Thyroid gland (tissue), 4 donors: ENCODE measurements at regions not wholly inside any gene's neighbourhood (a gene's known extent, or its start where the extent isn't known, plus 50 kb on each side); places are given as distances from the start of the nearest gene placed in this dataset.

ENCODE experiments used
- DNase-seq, 2 donors: peaks; one replicate each; pipeline ENCODE4 v3.0.0-alpha.2; 2019
- H3K27ac ChIP-seq, 3 donors: fragments of 200-600 bp; sonication (generic); 1 replicate in 2 of 3; 2 replicates in 1 of 3; pipeline ENCODE4 v1.5.1; 2016 to 2019; ENCODE audit warnings: mild to moderate bottlenecking in 1 of 3, moderate library complexity in 1 of 3
- H3K27me3 ChIP-seq: fragments of 200-600 bp; sonication (generic); one replicate; pipeline ENCODE4 v1.5.1; 2019
- H3K36me3 ChIP-seq, 2 donors: fragments of 200-600 bp; sonication (generic); one replicate each; pipeline ENCODE4 v1.5.1; 2016 to 2019
- H3K4me1 ChIP-seq, 2 donors: fragments of 200-600 bp; sonication (generic); one replicate each; pipeline ENCODE4 v1.5.1; 2017 to 2019
- H3K4me3 ChIP-seq, 3 donors: fragments of 200-600 bp; sonication (generic); replicated peaks in 1 of 3; 1 replicate in 2 of 3; 2 replicates in 1 of 3; pipeline ENCODE4 v1.5.1; 2016; ENCODE audit warnings: mild to moderate bottlenecking in 1 of 3
- H3K9me3 ChIP-seq: fragments of 200-600 bp; sonication (generic); one replicate; pipeline ENCODE4 v1.5.1; 2017
- POLR2A ChIP-seq, 2 donors: fragments of 450-650 bp; IDR thresholded peaks; one replicate each; pipeline ENCODE4 v1.6.1; 2017; ENCODE audit warnings: antibody characterized with exemption in 2 of 2, mild to moderate bottlenecking in 2 of 2, moderate library complexity in 1 of 2
- WGBS, 2 donors: methylation state at CpG; one replicate each; pipeline ENCODE4 v1.1.5; 2017; 5-methylcytosine and 5-hydroxymethylcytosine counted together
- intact Hi-C: fragments of 100-400 bp; cut with DNase I; formaldehyde crosslinking; loops from one replicate; pipeline ENCODE4 v1.15.1; 2023
- TF ChIP-seq, protein P1 (sequence below), 6 experiments: fragments of 200-600 bp in 3 of 6; fragments of 450-650 bp in 3 of 6; sonication (generic) in 3 of 6; IDR thresholded peaks; one replicate each; pipeline ENCODE4 v1.5.1; 2016 to 2019; ENCODE audit warnings: antibody characterized with exemption in 6 of 6, mild to moderate bottlenecking in 2 of 6, inconsistent platforms in 1 of 6, moderate library complexity in 1 of 6

GRCh38 chrX:81348388-81348787 lies 146.5 kb downstream of the SH3BGRL start:
- intact Hi-C loops: no loop called here
- DNase-seq: no peak
- no peaks in the 10 kb centered on the region for H3K36me3 ChIP-seq
- H3K9me3 ChIP-seq: no peaks in the 10 kb centered on the region
- no peaks in the 10 kb centered on the region for H3K27me3 ChIP-seq
- H3K27ac ChIP-seq: no peak overlapping the region
- no peaks in the 10 kb centered on the region for H3K4me1 ChIP-seq
- 88 to 96% methylated on average over 3 of the region's 3 CpGs for WGBS, 2 donors
- TF ChIP-seq, protein P1, sequence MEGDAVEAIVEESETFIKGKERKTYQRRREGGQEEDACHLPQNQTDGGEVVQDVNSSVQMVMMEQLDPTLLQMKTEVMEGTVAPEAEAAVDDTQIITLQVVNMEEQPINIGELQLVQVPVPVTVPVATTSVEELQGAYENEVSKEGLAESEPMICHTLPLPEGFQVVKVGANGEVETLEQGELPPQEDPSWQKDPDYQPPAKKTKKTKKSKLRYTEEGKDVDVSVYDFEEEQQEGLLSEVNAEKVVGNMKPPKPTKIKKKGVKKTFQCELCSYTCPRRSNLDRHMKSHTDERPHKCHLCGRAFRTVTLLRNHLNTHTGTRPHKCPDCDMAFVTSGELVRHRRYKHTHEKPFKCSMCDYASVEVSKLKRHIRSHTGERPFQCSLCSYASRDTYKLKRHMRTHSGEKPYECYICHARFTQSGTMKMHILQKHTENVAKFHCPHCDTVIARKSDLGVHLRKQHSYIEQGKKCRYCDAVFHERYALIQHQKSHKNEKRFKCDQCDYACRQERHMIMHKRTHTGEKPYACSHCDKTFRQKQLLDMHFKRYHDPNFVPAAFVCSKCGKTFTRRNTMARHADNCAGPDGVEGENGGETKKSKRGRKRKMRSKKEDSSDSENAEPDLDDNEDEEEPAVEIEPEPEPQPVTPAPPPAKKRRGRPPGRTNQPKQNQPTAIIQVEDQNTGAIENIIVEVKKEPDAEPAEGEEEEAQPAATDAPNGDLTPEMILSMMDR (IDR thresholded peaks at IDR 0.05): no peak
- no peak for TF ChIP-seq POLR2A (IDR thresholded peaks at IDR 0.05)
- H3K4me3 ChIP-seq: no peak overlapping the region

- Histone ChIP-seq H3K36me3 (no peaks in the 10 kb centered on the region), H3K4me1 (no peaks in the 10 kb centered on the region), H3K9me3 (no peaks in the 10 kb centered on the region), H3K4me3 (no peak overlapping the region), H3K27me3 (no peaks in the 10 kb centered on the region), H3K27ac (no peak overlapping the region)
- TF ChIP-seq, protein P1 (IDR thresholded peaks at IDR 0.05): no peak
- TF ChIP-seq POLR2A (IDR thresholded peaks at IDR 0.05): no peak
- intact Hi-C loops: no loop called here
- 57 to 84% methylated on average over 1 to 4 of the region's 4 CpGs for WGBS, 2 donors
- DNase-seq: no peak
These were observed 153.1 kb downstream of the SH3BGRL start for GRCh38 chrX:81354954-81355353.

GRCh38 chrX:81355436-81355835 lies 153.5 kb downstream of the SH3BGRL start:
- 50 to 55% methylated on average over 4 of the region's 4 CpGs for WGBS, 2 donors

GRCh38 chrX:81367291-81367690 lies 165.4 kb downstream of the SH3BGRL start:
- WGBS, 2 donors: 90 to 94% methylated on average over 3 of the region's 3 CpGs
- no peak for TF ChIP-seq POLR2A (IDR thresholded peaks at IDR 0.05)
- TF ChIP-seq, protein P1 (IDR thresholded peaks at IDR 0.05): no peak
- Histone ChIP-seq H3K36me3 (no peaks in the 10 kb centered on the region), H3K4me3 (no peak overlapping the region), H3K4me1 (no peaks in the 10 kb centered on the region), H3K9me3 (no peaks in the 10 kb centered on the region), H3K27ac (no peak overlapping the region), H3K27me3 (no peaks in the 10 kb centered on the region)
- DNase-seq: no peak
- intact Hi-C loops: no loop called here

More at GRCh38 chrX:81355436-81355835, 153.5 kb downstream of the SH3BGRL start:
- Histone ChIP-seq H3K4me3 (no peak overlapping the region), H3K9me3 (no peaks in the 10 kb centered on the region), H3K4me1 (no peaks in the 10 kb centered on the region), H3K27ac (no peak overlapping the region), H3K27me3 (peaks cover 2% of the 10 kb centered on the region), H3K36me3 (no peaks in the 10 kb centered on the region)
- intact Hi-C loops: no loop called here
- no peak for TF ChIP-seq POLR2A (IDR thresholded peaks at IDR 0.05)
- TF ChIP-seq, protein P1 (IDR thresholded peaks at IDR 0.05): no peak
- no peak for DNase-seq

GRCh38 chrX:81377329-81377728 lies 175.4 kb downstream of the SH3BGRL start:
- H3K27me3 ChIP-seq: no peaks in the 10 kb centered on the region
- 16 to 20% methylated on average over 2 of the region's 2 CpGs for WGBS, 2 donors
- no peak for DNase-seq
- H3K4me1 ChIP-seq: no peaks in the 10 kb centered on the region
- H3K4me3 ChIP-seq: no peak overlapping the region
- TF ChIP-seq, protein P1 (IDR thresholded peaks at IDR 0.05): peak in 5 of 6 experiments; percentile 27 to 55 (median 49)
- no peak for TF ChIP-seq POLR2A (IDR thresholded peaks at IDR 0.05)
- no peaks in the 10 kb centered on the region for H3K9me3 ChIP-seq
- intact Hi-C loops: no loop called here
- H3K36me3 ChIP-seq: no peaks in the 10 kb centered on the region
- H3K27ac ChIP-seq: no peak overlapping the region
